WERI-Rb-1 (cell line): ENCODE measurements at regions not wholly inside any gene's neighbourhood (a gene's known extent, or its start where the extent isn't known, plus 50 kb on each side); places are given as distances from the start of the nearest gene placed in this dataset.

Experiments
- DNase-seq: peaks from one replicate; pipeline ENCODE4 v3.0.0-alpha.2; 2020
- H3K27ac ChIP-seq: fragments of 250-450 bp; sonication (Bioruptor Pico); 2 replicates; pipeline ENCODE4 v1.5.1; 2020; ENCODE audit warnings: mild to moderate bottlenecking, moderate library complexity
- H3K27me3 ChIP-seq: fragments of 250-450 bp; sonication (Bioruptor Pico); 2 replicates; pipeline ENCODE4 v1.5.1; 2021; ENCODE audit warnings: mild to moderate bottlenecking, low read depth, moderate library complexity; ENCODE audit not compliant: insufficient read depth, severe bottlenecking
- H3K36me3 ChIP-seq: fragments of 250-450 bp; sonication (Bioruptor Pico); 2 replicates; pipeline ENCODE4 v1.5.1; 2020; ENCODE audit warnings: mild to moderate bottlenecking, moderate library complexity
- H3K4me3 ChIP-seq: 2 replicates; pipeline ENCODE4 v1.5.1; 2011; ENCODE audit warnings: low read depth, mild to moderate bottlenecking, control low read depth, low read length
- H3K9me3 ChIP-seq: fragments of 250-450 bp; sonication (Bioruptor Pico); 2 replicates; pipeline ENCODE4 v1.5.1; 2021; ENCODE audit warnings: mild to moderate bottlenecking, moderate library complexity; ENCODE audit not compliant: severe bottlenecking
- CTCF ChIP-seq: IDR thresholded peaks from 2 replicates; pipeline ENCODE4 v1.5.1; 2011; ENCODE audit warnings: low read depth, mild to moderate bottlenecking, control low read depth, inconsistent platforms, low read length

- TF ChIP-seq CTCF = no peak
- no peak for DNase-seq
- Histone ChIP-seq H3K9me3 (peaks cover under 1% of the 10 kb centered on the region), H3K27me3 (no peaks in the 10 kb centered on the region), H3K36me3 (no peaks in the 10 kb centered on the region), H3K27ac (no peak overlapping the region), H3K4me3 (no peak overlapping the region)
Measured at GRCh38 chr2:236988216-236988615, 97.5 kb upstream of the COPS8 start.

GRCh38 chr2:236988690-236989624 lies 96.7 kb upstream of the COPS8 start:
- no peak overlapping the region for H3K4me3 ChIP-seq
- H3K9me3 ChIP-seq = no peaks in the 10 kb centered on the region
- H3K36me3 ChIP-seq = no peaks in the 10 kb centered on the region
- no peaks in the 10 kb centered on the region for H3K27me3 ChIP-seq
- TF ChIP-seq CTCF = no peak
- DNase-seq = no peak
- H3K27ac ChIP-seq = no peak overlapping the region

DNA sequence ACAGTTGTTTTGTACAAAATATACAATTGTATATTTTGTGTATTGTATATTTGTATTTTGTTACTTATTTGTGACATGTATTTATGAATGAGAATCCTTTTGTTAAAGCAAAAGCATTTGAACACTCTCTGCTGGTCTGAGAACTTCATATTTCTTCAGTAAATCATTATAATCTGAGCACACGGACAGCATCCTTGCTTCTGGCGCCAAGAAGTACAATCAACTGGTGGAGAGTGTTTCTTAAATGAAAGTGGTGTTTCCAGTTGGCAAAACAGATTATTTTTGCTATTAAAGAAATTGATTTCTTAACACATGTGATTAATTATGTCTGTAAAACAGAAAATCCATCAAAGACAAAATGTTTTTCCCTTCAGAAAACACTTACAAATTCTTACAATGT lies 95.1 kb upstream of the COPS8 start:
- DNase-seq = no peak
- no peak overlapping the region for H3K4me3 ChIP-seq
- H3K36me3 ChIP-seq = no peaks in the 10 kb centered on the region
- H3K9me3 ChIP-seq = no peaks in the 10 kb centered on the region
- no peaks in the 10 kb centered on the region for H3K27me3 ChIP-seq
- no peak overlapping the region for H3K27ac ChIP-seq
- no peak for TF ChIP-seq CTCF

- Histone ChIP-seq H3K36me3 (no peaks in the 10 kb centered on the region), H3K4me3 (no peak overlapping the region), H3K27ac (no peak overlapping the region), H3K27me3 (no peaks in the 10 kb centered on the region), H3K9me3 (no peaks in the 10 kb centered on the region)
- no peak for DNase-seq
- no peak for TF ChIP-seq CTCF
Measured at GRCh38 chr2:236991874-236992273, 93.8 kb upstream of the COPS8 start.

- no peak for DNase-seq
Measured at GRCh38 chr2:236993286-236993685, 92.4 kb upstream of the COPS8 start.

More at GRCh38 chr2:236993286-236993685, 92.4 kb upstream of the COPS8 start:
- H3K9me3 ChIP-seq = no peaks in the 10 kb centered on the region
- H3K27me3 ChIP-seq = no peaks in the 10 kb centered on the region
- no peak for TF ChIP-seq CTCF
- no peaks in the 10 kb centered on the region for H3K36me3 ChIP-seq
- H3K4me3 ChIP-seq = no peak overlapping the region
- no peak overlapping the region for H3K27ac ChIP-seq
